B cell (primary cell): ENCODE measurements at regions not wholly inside any gene's neighbourhood (a gene's known extent, or its start where the extent isn't known, plus 50 kb on each side); places are given as distances from the start of the nearest gene placed in this dataset.

Experiments used
- ATAC-seq: fragments of 200-7000 bp; cut with Tn5 transposase; one replicate; pipeline ENCODE4 v1.10.0; 2021; ENCODE audit warnings: low read depth, mild to moderate bottlenecking, moderate number of reproducible peaks, moderate library complexity
- CTCF ChIA-PET: fragments of 350-600 bp; sonication (Branson Sonifier 250); formaldehyde crosslinking; loops from one replicate; lab custom pipeline; 2021; ENCODE audit warnings: antibody characterized with exemption, inconsistent platforms; lab: Charles Lee
- POLR2A ChIA-PET: fragments of 350-600 bp; sonication (Branson Sonifier 250); formaldehyde crosslinking; loops from one replicate; lab custom pipeline; 2021; ENCODE audit warnings: antibody characterized with exemption; lab: Charles Lee
- DNase-seq: peaks from one replicate; pipeline ENCODE4 v3.0.0; 2013
- H2AFZ ChIP-seq: 2 replicates; pipeline ENCODE4 v1.6.1; 2012; ENCODE audit warnings: mild to moderate bottlenecking, low read depth, low read length; ENCODE audit not compliant: insufficient read depth, poor library complexity, severe bottlenecking
- H3K27ac ChIP-seq, 2 donors: 1 replicate in 1 of 2; 2 replicates in 1 of 2; pipeline ENCODE4 v1.5.1; 2012 to 2013; ENCODE audit warnings: low read length in 2 of 2, mild to moderate bottlenecking in 2 of 2, moderate library complexity in 1 of 2
- H3K27me3 ChIP-seq, 4 experiments: fragments of 200-600 bp in 1 of 4; sonication (generic) in 1 of 4; replicated peaks in 1 of 4; 1 replicate in 2 of 4; 2 replicates in 2 of 4; pipeline versions ENCODE4 v1.6.1 to v1.7.0; 2013 to 2016; ENCODE audit warnings: low read length in 3 of 4, mild to moderate bottlenecking in 2 of 4, mixed read lengths in 1 of 4, moderate library complexity in 1 of 4; ENCODE audit not compliant: insufficient read depth in 4 of 4, control insufficient read depth in 3 of 4; ENCODE audit errors: control extremely low read depth in 1 of 4
- H3K36me3 ChIP-seq, 2 experiments: replicated peaks in 1 of 2; 1 replicate in 1 of 2; 2 replicates in 1 of 2; pipeline versions ENCODE4 v1.6.1 to v1.7.1; 2013; ENCODE audit warnings: low read length in 1 of 2; ENCODE audit not compliant: insufficient read depth in 2 of 2, control insufficient read depth in 1 of 2; ENCODE audit errors: control extremely low read depth in 1 of 2, extremely low read depth in 1 of 2
- H3K4me1 ChIP-seq, 2 donors: fragments of 200-600 bp in 1 of 2; sonication (generic) in 1 of 2; 1 replicate in 1 of 2; 2 replicates in 1 of 2; pipeline versions ENCODE4 v1.5.1 to v1.6.1; 2013 to 2017; ENCODE audit warnings: low read length in 2 of 2; ENCODE audit not compliant: control insufficient read depth in 2 of 2, insufficient read depth in 2 of 2
- H3K4me2 ChIP-seq: replicated peaks from 2 replicates; pipeline ENCODE3; 2012; ENCODE audit warnings: mild to moderate bottlenecking, low read depth, low read length; ENCODE audit not compliant: poor library complexity, severe bottlenecking
- H3K4me3 ChIP-seq, 5 experiments: fragments of 200-600 bp in 1 of 5; sonication (generic) in 1 of 5; 1 replicate in 3 of 5; 2 replicates in 2 of 5; pipeline versions ENCODE4 v1.5.1 to v1.7.0; 2011 to 2016; ENCODE audit warnings: low read length in 4 of 5, mild to moderate bottlenecking in 4 of 5, low read depth in 2 of 5, control low read depth in 1 of 5, moderate library complexity in 1 of 5; ENCODE audit not compliant: insufficient read depth in 1 of 5; ENCODE audit errors: control extremely low read depth in 1 of 5, extremely low read depth in 1 of 5
- H3K79me2 ChIP-seq: fragments of 200-600 bp; sonication (generic); one replicate; pipeline ENCODE4 v1.6.0; 2016; ENCODE audit warnings: low read length; ENCODE audit not compliant: control insufficient read depth, insufficient read depth
- H3K9ac ChIP-seq: fragments of 200-600 bp; sonication (generic); 2 replicates; pipeline ENCODE4 v1.6.1; 2017; ENCODE audit warnings: mild to moderate bottlenecking, low read length, moderate library complexity
- H3K9me3 ChIP-seq, 3 donors: one replicate each; pipeline versions ENCODE4 v1.6.1 to v1.7.1; 2013; ENCODE audit warnings: low read length in 2 of 3; ENCODE audit not compliant: control insufficient read depth in 2 of 3, insufficient read depth in 1 of 3; ENCODE audit errors: control extremely low read depth in 1 of 3
- H4K20me1 ChIP-seq: 2 replicates; pipeline ENCODE4 v1.6.0; 2012; ENCODE audit warnings: mild to moderate bottlenecking, low read length; ENCODE audit not compliant: insufficient read depth, control insufficient read depth, poor library complexity, severe bottlenecking
- H3K27ac Mint-ChIP-seq: one replicate; pipeline ENCODE4 v1.8.0; 2021; ENCODE audit warnings: mixed read lengths
- H3K27me3 Mint-ChIP-seq: one replicate; pipeline ENCODE4 v1.8.0; 2021; ENCODE audit warnings: mixed read lengths
- H3K4me1 Mint-ChIP-seq: one replicate; pipeline ENCODE4 v1.8.0; 2021; ENCODE audit warnings: mixed read lengths
- H3K4me3 Mint-ChIP-seq: one replicate; pipeline ENCODE4 v1.8.0; 2021; ENCODE audit warnings: mixed read lengths
- H3K9me3 Mint-ChIP-seq: one replicate; pipeline ENCODE4 v1.8.0; 2022; ENCODE audit warnings: mixed read lengths; ENCODE audit not compliant: insufficient read depth
- EZH2 ChIP-seq: IDR thresholded peaks from 2 replicates; pipeline ENCODE4 v1.6.1; 2012; ENCODE audit warnings: borderline replicate concordance, low read depth, mild to moderate bottlenecking, moderate library complexity, low read length; ENCODE audit not compliant: insufficient read depth, poor library complexity, severe bottlenecking
- WGBS: methylation state at CpG from one replicate; pipeline ENCODE4 v1.1.5; 2013; ENCODE audit warnings: missing lambda C conversion rate; ENCODE audit not compliant: insufficient coverage; 5-methylcytosine and 5-hydroxymethylcytosine counted together
- intact Hi-C: fragments of 100-400 bp; cut with micrococcal nuclease; formaldehyde crosslinking; loops from one replicate; pipeline ENCODE4 v1.10.0; 2022
- TF ChIP-seq, protein P1 (sequence below): fragments of 200-600 bp; IDR thresholded peaks from one replicate; pipeline ENCODE4 v1.8.0; 2022; ENCODE audit warnings: antibody characterized with exemption, mild to moderate bottlenecking

DNA sequence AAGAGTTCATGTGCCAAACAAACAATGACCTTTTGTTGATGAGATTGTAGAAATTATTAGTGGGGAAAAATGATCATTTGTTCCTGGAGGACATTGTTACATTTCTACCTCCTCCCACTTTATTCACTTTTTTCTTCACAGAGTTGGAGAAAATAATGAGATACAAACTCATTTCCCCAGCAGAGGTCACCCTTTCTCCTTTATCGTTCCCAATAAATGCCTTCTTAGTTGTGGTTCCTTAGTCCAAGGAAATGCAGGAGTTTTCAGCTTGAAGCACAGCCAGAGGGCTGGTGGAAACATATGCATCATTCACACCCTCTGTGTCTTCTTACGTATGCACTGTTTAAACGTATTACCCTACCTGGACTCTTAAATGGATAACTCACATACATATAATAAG lies 108.8 kb downstream of the SLC4A3 start:
- Histone ChIP-seq H4K20me1 (no peaks in the 10 kb centered on the region), H3K36me3 (no peaks in the 10 kb centered on the region), H3K4me2 (no peak overlapping the region), H3K79me2 (no peaks in the 10 kb centered on the region), H3K9me3 (no peaks in the 10 kb centered on the region), H2AFZ (no peak overlapping the region), H3K4me1 (no peaks in the 10 kb centered on the region), H3K9ac (no peak overlapping the region), H3K27ac (no peak overlapping the region), H3K4me3 (no peak overlapping the region), H3K27me3 (peaks cover 0 to 4% (median under 1%) of the 10 kb centered on the region in 4 experiments)
- ATAC-seq (no peak), DNase-seq (peak; percentile 38)
- intact Hi-C loops: no loop called here
- H3K4me3 Mint-ChIP-seq: no peak overlapping the region
- peaks cover 22% of the 10 kb centered on the region for H3K27me3 Mint-ChIP-seq
- H3K9me3 Mint-ChIP-seq: no peaks in the 10 kb centered on the region
- no peaks in the 10 kb centered on the region for H3K4me1 Mint-ChIP-seq
- POLR2A ChIA-PET: no interaction called here
- TF ChIP-seq, protein P1, sequence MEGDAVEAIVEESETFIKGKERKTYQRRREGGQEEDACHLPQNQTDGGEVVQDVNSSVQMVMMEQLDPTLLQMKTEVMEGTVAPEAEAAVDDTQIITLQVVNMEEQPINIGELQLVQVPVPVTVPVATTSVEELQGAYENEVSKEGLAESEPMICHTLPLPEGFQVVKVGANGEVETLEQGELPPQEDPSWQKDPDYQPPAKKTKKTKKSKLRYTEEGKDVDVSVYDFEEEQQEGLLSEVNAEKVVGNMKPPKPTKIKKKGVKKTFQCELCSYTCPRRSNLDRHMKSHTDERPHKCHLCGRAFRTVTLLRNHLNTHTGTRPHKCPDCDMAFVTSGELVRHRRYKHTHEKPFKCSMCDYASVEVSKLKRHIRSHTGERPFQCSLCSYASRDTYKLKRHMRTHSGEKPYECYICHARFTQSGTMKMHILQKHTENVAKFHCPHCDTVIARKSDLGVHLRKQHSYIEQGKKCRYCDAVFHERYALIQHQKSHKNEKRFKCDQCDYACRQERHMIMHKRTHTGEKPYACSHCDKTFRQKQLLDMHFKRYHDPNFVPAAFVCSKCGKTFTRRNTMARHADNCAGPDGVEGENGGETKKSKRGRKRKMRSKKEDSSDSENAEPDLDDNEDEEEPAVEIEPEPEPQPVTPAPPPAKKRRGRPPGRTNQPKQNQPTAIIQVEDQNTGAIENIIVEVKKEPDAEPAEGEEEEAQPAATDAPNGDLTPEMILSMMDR: peak; percentile 55
- TF ChIP-seq EZH2: no peak
- WGBS: no CpG with 5 or more reads among the region's 3 CpGs
- CTCF ChIA-PET: no interaction called here
- H3K27ac Mint-ChIP-seq: no peak overlapping the region

DNA sequence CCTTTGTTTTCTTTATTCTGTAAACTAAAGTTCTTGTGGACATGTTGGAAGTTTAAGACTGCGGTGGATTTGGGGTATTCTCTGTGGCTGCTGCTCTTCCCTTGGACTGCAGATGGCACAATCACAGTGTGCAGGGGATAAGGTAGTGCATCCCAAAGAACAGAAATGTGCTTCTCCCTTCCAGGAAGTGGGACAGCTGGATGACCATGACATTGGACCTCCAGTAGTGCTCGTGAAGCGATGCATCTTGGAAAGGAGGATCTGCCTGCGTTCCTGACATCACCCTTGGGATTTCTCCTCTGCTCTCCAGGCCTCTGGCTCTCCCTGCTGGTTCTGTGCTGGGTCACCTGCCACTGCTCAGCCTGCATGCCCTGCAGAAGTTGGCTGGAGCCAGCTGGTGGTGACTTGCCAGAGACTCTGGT lies 109.9 kb downstream of the SLC4A3 start:
- no peak overlapping the region for H3K9ac ChIP-seq
- H3K4me2 ChIP-seq: no peak overlapping the region
- Mint-ChIP-seq H3K27me3 (peaks cover 22% of the 10 kb centered on the region), H3K4me1 (no peaks in the 10 kb centered on the region), H3K4me3 (no peak overlapping the region), H3K9me3 (no peaks in the 10 kb centered on the region), H3K27ac (no peak overlapping the region)
- ChIA-PET POLR2A (no interaction called here), CTCF (interaction anchor here (1.3 kb wide), 1 partner anchor 1837 kb away, joined by 5 read pairs; no protein-coding TSS in a partner anchor)
- H3K9me3 ChIP-seq: no peaks in the 10 kb centered on the region
- H3K4me3 ChIP-seq: no peak overlapping the region
- no peak overlapping the region for H2AFZ ChIP-seq
- ATAC-seq (no peak), DNase-seq (no peak)
- H3K27me3 ChIP-seq: peaks cover 0 to 4% (median under 1%) of the 10 kb centered on the region in 4 experiments
- H3K4me1 ChIP-seq: no peaks in the 10 kb centered on the region
- TF ChIP-seq EZH2: no peak
- TF ChIP-seq, protein P1: no peak
- intact Hi-C loops: no loop called here
- no peaks in the 10 kb centered on the region for H3K79me2 ChIP-seq
- no peak overlapping the region for H3K27ac ChIP-seq
- H3K36me3 ChIP-seq: no peaks in the 10 kb centered on the region
- H4K20me1 ChIP-seq: no peaks in the 10 kb centered on the region
- 87% methylated on average over 3 of the region's 4 CpGs for WGBS
